Ecto neural progenitor cell (in vitro differentiated cells): ENCODE measurements at regions not wholly inside any gene's neighbourhood (a gene's known extent, or its start where the extent isn't known, plus 50 kb on each side); places are given as distances from the start of the nearest gene placed in this dataset.

Experiments used
- DNase-seq: peaks from one replicate; pipeline ENCODE4 v3.0.0-alpha.2; 2018; ENCODE audit warnings: low spot score

- DNase-seq: no peak
Measured at GRCh38 chr12:113684053-113684907, 212.6 kb upstream of the LHX5 start.

DNA sequence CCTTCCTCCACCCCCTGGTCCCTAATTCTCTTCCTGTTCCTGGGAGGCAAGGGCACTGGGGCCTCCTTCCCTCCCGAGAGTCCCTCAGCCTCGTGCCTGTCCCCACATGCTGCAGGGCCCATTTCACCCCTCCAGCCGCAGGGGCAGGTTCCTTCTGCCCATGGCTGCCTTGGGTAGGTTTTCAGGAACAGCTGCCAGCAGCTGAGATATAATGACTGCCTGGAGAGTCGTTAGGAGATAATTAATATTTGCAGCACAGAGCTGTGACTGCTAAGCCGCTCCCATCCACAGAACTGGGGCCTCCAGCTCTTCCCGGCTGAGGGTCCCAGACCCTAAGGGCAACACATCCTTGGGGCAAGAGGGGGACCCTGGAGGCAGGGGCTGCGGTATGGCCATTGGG is 211.9 kb upstream of the LHX5 start:
- no peak for DNase-seq

- no peak for DNase-seq
Measured at GRCh38 chr12:113680868-113681267, 209.2 kb upstream of the LHX5 start.

DNA sequence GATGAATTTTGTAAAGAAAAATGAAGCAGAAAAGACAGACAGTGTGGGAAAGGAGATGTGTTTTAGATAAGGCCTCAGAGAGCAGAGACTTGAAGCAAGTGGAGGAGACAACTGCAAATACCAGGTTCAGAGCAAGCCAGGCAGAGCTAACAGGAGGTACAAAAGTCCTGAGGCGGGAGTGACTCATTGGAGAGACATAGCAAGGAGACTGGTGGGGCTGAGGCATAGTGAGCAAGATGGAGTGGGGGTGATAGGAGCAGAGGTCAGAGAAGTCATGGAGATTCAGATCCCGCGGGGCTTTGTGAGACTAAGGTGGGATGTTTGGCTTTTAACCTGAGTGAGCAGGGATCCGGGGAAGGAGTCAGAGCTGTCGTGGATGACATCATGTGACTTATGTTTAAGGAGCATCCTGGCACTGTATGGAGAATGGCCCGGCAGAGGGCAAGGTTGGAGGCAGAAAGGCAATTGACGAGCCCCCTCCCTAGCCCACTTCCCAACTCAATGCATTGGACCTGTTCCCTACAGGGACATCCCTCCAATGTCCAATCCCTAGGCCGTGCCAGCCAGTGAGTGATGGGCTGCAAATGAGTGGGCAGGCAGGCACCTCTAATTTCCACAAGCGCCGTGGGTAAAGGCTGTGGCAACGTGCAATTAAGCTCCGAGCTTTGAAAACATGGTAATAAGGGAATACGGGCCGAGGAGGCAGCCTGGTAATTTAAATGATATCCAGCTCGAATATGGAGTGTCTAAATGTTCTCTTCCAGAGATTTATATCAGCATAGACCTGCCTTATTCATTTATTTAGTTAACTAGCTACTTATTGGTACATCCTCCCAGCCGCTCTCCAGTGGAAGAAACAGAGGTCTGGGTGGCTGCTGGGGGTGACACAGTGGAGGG is 206.8 kb upstream of the LHX5 start:
- no peak for DNase-seq

DNA sequence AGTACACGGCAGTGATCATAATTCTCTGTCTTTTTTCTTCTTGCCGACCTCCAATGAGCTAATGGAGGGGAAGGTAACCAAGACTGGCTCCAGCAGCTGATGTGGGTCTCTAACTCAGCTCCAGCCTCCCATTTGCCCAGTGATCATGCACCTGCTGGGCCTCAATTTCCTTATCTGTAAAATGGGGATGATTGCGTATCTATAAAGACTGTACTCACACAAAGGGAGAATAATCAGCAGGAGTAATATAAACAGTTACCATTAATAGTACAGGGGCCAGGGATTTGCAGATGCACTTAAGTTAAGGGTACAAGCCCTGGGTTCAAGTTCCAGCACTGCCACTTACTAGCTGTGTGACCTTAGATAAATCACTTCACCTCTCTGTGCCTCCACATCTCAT is 204.9 kb upstream of the LHX5 start:
- DNase-seq: no peak

DNA sequence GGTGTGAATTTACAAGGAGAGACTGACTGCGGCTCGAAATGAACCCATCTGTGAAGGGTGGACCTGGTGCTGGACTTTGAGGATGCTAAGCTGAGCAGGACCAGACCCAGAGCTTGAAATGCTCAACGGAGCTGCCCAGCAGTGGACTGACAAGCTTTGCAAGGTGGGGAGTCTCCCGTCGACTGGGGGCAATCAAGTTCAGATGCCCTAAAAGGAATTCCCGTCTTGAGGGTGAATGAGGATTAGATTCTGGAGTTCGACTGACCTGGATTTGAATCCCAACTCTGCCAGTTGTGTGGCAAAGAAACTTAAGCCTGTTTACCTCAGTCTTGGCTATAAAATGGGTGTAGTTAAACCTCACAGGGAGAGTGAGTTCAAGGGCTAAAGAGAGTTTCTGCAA is 204.4 kb upstream of the LHX5 start:
- DNase-seq: no peak

DNA sequence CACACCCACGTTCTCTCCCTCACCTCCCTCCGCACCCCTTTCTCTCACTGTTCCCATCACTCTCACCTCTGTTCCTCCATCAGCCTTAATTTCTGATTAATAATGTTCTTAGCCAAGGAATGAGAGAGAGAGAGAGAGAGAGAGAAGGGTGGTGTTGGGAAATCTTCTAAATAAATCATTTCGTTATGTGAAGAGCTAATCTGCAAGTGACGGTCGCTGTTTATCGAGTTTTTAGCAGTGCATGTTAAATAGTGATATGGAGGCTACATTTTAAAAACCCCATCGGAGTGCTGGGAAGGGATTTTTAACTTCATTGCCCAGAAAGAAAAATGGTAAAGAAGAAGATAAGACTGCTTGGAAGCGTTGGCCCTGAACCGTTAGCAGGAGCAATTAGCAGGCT is 203.3 kb upstream of the LHX5 start:
- no peak for DNase-seq

DNA sequence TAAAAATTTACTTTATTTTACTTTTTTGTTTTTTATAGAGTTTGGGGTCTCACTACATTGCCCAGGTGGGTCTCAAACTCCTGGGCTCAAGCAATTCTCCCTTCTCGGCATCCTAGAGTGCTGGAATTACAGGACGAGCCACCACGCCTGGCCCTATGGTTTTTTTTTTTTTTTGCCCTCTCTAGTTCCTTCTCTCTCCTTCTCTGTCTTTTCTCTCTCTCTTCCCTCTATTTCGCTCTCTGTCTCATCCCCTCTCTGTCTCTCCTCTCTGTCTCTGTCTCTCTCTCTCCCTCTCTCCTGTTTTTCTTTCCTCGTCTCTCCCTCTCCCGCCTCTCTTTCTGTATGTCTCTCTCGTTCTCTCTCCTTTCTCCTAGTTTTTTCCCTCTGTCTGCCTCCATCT is 202.6 kb upstream of the LHX5 start:
- no peak for DNase-seq

DNA sequence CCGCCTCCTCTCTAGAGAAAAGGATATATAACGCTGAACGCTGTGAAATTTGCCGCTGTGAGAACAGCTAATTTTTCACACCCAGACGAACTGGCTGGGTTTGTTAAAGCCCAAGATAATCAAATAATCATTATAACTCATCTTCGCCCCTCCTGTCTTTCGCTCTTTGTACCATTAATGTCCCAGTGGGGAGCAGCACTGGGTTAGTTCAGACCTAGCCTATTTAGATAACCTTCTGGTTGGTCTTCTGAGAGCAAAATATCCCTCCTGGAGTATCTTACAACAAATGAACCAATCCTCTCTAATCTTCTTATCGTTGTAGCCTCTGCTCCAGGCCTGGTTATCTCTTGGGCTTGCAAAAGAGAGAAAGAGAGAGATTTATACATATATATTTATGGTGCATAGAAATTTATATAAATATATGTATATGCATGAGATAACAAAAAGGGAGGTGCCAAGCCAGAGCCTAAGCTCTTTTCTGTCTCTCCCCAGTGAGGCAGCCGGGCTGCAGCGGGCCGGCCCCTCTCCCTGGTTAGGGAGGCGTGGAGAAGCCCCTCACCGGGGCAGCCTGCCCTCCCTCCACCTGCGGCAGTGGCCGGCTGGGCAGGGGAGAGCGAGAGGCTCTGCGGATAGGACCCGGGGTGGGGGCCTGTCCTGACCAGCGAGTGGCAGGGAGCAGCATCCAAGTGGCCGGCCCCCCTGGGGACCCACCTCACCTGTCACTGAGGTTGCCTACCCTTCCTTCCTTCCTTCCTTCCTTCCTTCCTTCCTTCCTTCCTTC is 202.0 kb upstream of the LHX5 start:
- DNase-seq: no peak

GRCh38 chr12:113670742-113671141 is 199.1 kb upstream of the LHX5 start:
- DNase-seq: no peak

DNA sequence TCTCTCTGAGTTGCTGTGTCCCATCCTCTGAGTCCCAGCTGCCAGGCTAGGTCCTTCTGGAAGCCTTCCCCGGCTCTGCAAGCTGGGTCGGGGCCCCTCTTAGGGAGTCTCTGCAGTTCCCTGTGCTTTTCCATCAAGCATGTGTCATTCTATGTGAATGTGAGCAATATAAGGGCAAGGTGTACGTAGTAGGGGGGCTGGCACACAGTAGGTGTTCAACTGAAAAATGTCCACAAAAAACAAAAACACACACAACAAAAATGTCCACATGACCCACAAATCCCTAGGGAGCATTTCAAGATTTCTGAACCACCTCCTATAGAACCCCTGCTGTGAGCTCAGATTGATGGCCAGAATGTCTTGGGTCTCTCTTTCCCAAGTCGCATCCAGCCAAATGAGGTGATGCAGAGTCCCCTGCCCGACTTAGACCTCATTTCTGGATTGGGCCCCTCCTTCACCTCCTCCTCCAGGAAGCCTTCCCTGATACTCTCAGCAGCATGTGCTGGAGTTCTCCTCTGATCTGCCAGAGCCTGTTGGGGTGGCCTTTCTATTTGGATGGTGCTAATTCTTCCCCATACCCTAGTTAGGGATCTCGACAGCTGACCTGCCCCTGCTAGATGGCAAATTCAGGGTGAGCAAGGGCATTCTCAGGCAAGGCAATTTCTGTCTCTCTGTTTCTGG is 196.1 kb upstream of the LHX5 start:
- DNase-seq: no peak

- no peak for DNase-seq
Measured at GRCh38 chr12:113667095-113667494, 195.4 kb upstream of the LHX5 start.

DNA sequence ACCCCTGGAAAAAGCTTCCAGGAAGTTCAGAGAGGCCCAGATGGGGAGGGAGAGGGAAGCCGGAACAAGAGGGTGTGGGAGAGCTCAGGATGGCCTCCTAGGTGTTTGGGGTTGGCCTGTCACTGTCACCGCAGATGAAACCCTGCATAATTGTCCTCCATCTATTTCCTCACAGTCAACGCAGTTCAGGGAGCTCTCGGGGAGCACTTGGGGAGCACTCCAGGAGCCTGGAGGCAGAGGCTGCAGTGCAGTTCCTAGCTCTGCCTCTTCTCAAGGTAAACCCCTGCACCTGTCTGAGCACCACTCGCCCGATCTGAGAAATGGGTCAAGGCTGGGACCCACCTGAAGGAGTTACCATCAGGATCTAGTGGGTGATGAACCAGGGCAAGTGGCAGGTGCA is 194.6 kb upstream of the LHX5 start:
- DNase-seq: no peak

GRCh38 chr12:113665457-113665856 is 193.8 kb upstream of the LHX5 start:
- no peak for DNase-seq

- DNase-seq: peak; percentile 88
Measured at GRCh38 chr12:113664224-113664681, 192.6 kb upstream of the LHX5 start.

DNA sequence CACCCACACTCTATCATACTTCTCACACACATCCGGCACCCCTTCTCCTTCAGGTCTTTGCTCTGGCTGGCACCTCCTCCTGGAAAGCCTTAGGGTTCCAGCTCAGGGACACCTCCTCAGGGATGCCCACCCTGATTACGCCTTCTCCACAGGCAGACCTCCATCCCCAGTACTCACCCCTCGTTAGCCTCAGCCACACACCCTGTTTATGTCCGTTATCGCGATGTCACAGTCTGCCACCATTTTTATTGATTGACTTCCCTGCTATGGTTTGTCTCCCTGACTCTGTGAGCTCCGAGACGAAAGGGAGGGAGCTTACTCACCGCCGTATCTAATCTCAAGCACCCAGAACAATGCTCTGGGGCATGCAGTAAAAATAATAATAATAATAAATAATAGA is 191.7 kb upstream of the LHX5 start:
- DNase-seq: no peak

DNA sequence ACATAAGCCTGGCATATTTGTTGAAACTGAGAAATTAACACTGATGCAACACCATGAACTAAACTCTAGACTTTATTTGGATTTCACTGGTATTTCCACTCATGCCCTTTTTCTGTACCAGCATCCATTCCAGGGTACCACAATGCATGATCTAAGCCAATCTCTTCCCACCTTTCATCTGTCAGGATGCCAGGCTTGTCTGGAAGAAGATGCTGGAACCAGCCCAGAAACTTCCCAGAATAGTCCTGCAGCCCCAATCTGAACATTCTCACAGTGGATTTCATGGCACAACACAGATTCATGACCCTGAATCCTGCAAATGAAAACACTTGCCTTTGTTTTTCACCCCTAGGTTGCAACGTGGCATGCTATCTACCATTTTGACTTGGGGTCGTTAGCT is 189.3 kb upstream of the LHX5 start:
- DNase-seq: no peak

DNA sequence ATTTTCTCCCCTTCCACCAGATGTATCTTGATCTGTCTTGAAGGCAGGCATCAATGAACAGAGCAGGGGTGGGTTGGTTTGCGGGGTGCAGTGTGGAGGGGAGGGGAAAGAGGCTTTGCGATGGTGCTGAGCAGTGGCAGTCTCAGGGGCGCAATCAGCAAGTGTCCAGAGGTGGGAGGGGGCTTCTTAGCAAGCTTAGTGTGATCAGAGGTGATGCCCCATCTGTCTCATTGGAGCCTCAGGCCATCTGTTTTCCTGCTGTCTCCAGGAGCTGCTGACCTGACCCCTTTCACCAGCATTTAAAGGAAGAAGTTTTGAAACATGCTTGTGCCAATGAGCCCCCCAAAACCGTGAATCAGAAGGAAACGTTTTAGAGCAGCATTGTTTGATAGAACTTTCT is 187.7 kb upstream of the LHX5 start:
- DNase-seq: no peak

- DNase-seq: no peak
Measured at GRCh38 chr12:113659015-113659414, 187.3 kb upstream of the LHX5 start.

DNA sequence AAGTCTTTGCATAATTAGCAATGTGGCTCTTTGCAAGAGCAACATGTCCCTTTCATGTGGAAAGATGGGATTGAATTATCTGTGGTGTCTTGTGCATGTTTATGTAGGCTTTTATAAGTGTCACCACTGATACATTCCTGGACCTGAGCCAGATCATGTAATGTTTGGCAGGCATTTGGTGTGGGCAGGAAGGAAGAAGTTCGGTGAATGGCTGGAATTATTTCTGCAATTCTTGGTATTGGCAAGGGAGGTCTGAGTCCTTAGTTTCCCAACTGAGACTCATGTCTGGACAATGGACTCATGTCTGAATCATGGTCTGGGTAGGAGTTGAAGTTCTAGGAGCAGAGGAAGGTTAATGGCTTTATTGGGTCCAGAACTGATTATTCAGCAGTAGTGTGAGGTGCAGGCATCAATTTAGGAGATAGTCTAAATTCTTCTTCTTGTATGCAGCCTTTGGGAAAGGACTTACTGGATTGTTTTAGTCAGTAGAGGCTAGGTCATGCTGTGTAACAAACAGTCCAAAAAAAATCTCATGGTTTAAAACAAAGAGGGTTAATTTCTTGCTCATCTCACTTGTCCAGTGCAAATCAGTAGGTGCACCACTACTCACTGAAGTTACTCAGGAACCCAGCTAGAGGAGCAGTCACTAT is 186.5 kb upstream of the LHX5 start:
- DNase-seq: no peak

DNA sequence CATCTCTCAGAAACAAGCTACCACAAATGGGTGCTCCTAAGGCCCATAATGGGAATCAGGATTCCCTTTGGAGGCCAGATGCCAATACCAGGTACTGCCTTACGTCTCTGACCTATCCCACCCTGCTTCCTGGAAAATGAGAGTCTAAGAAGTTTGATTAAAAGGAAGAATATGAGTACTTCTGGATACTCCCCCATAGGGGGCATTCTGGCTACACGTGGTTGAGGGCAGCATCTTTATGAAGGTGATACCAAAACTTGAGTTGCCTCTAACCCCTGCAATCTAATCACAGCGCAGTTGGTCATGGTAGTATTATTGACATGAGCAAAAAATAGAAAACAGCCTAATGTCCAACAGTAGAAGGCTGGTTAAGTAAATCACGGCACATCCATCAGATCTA is 184.2 kb upstream of the LHX5 start:
- DNase-seq: no peak
